Activated CD8-positive, alpha-beta memory T cell treated with anti-CD3 and anti-CD28 coated beads, Interleukin-2, amount 50 U/mL, for 48 hours (primary cell): ENCODE measurements at regions not wholly inside any gene's neighbourhood (a gene's known extent, or its start where the extent isn't known, plus 50 kb on each side); places are given as distances from the start of the nearest gene placed in this dataset.
"Not testable (repeated sequence)": the region's sequence is repeated elsewhere in the genome, so short reads cannot be mapped to it uniquely, and the experiment has no call there.

Experiments used
- DNase-seq: peaks from one replicate; pipeline ENCODE4 v3.0.0-alpha.2; 2020

- no peak for DNase-seq
Measured at GRCh38 chr4:127291316-127291715, 341.4 kb upstream of the INTU start.

GRCh38 chr4:127293496-127293895, 339.3 kb upstream of the INTU start:
- DNase-seq, result no peak

GRCh38 chr4:127304356-127304755, 328.4 kb upstream of the INTU start:
- no peak for DNase-seq

- DNase-seq, result no peak
Measured at GRCh38 chr4:127307996-127308395, 324.8 kb upstream of the INTU start.

GRCh38 chr4:127309369-127310102, 323.2 kb upstream of the INTU start:
- DNase-seq, result no peak

GRCh38 chr4:127311371-127311770, 321.4 kb upstream of the INTU start:
- DNase-seq, result no peak

- no peak for DNase-seq
Measured at GRCh38 chr4:127311924-127312323, 320.8 kb upstream of the INTU start.

- DNase-seq, result no peak
Measured at GRCh38 chr4:127313767-127314166, 319.0 kb upstream of the INTU start.

- no peak for DNase-seq
Measured at GRCh38 chr4:127327491-127327890, 305.3 kb upstream of the INTU start.

GRCh38 chr4:127335073-127335620, 297.6 kb upstream of the INTU start:
- DNase-seq, result no peak

- no peak for DNase-seq
Measured at GRCh38 chr4:127335732-127336131, 297.0 kb upstream of the INTU start.

GRCh38 chr4:127343123-127343522, 289.6 kb upstream of the INTU start:
- DNase-seq, result not testable (repeated sequence)

- DNase-seq, result no peak
Measured at GRCh38 chr4:127344071-127344470, 288.7 kb upstream of the INTU start.

- DNase-seq, result no peak
Measured at GRCh38 chr4:127347936-127348335, 284.8 kb upstream of the INTU start.

GRCh38 chr4:127352220-127353113, 280.3 kb upstream of the INTU start:
- DNase-seq, result no peak

GRCh38 chr4:127355743-127356142, 277.0 kb upstream of the INTU start:
- no peak for DNase-seq

- DNase-seq, result no peak
Measured at GRCh38 chr4:127357765-127358164, 275.0 kb upstream of the INTU start.

GRCh38 chr4:127362686-127363085, 270.1 kb upstream of the INTU start:
- no peak for DNase-seq

GRCh38 chr4:127364397-127364796, 268.4 kb upstream of the INTU start:
- DNase-seq, result no peak

GRCh38 chr4:127364911-127365310, 267.8 kb upstream of the INTU start:
- DNase-seq, result no peak

GRCh38 chr4:127370604-127371003, 262.2 kb upstream of the INTU start:
- no peak for DNase-seq

- no peak for DNase-seq
Measured at GRCh38 chr4:127379499-127379898, 253.3 kb upstream of the INTU start.

- not testable (repeated sequence) for DNase-seq
Measured at GRCh38 chr4:127379948-127380347, 252.8 kb upstream of the INTU start.

- DNase-seq, result no peak
Measured at GRCh38 chr4:127383666-127384065, 249.1 kb upstream of the INTU start.
